ENCODE measurements at regions not wholly inside any gene's neighbourhood (a gene's known extent, or its start where the extent isn't known, plus 50 kb on each side); places are given as distances from the start of the nearest gene placed in this dataset.
A peak's percentile ranks its signal among the peaks of the same experiment; 100 is the strongest.
"Not testable (repeated sequence)": the region's sequence is repeated elsewhere in the genome, so short reads cannot be mapped to it uniquely, and the experiment has no call there.

- Mint-ChIP-seq H3K27ac (no peak overlapping the region), H3K27me3 (no peaks in the 10 kb centered on the region), H3K36me3 (no peaks in the 10 kb centered on the region), H3K4me3 (no peak overlapping the region), H3K9me3 (no peaks in the 10 kb centered on the region), H3K4me1 (no peaks in the 10 kb centered on the region)
- POLR2A ChIA-PET: no interaction called here
- DNase-seq (no peak), ATAC-seq (no peak)
These were observed 51.1 kb upstream of the JADE1 start for GRCh38 chr4:128758314-128758922.

- POLR2A ChIA-PET: no interaction called here
- DNase-seq (no peak), ATAC-seq (no peak)
- Mint-ChIP-seq H3K36me3 (no peaks in the 10 kb centered on the region), H3K27ac (no peak overlapping the region), H3K4me3 (no peak overlapping the region), H3K27me3 (no peaks in the 10 kb centered on the region), H3K4me1 (no peaks in the 10 kb centered on the region), H3K9me3 (no peaks in the 10 kb centered on the region)
These were observed 51.8 kb upstream of the JADE1 start for GRCh38 chr4:128757712-128758111.

- Mint-ChIP-seq H3K9me3 (no peaks in the 10 kb centered on the region), H3K27ac (no peak overlapping the region), H3K27me3 (no peaks in the 10 kb centered on the region), H3K4me1 (no peaks in the 10 kb centered on the region), H3K36me3 (no peaks in the 10 kb centered on the region), H3K4me3 (no peak overlapping the region)
- DNase-seq (no peak), ATAC-seq (no peak)
- POLR2A ChIA-PET: no interaction called here
These were observed 58.1 kb upstream of the JADE1 start for GRCh38 chr4:128751354-128751753.

GRCh38 chr4:128741748-128742147 lies 67.8 kb upstream of the JADE1 start:
- POLR2A ChIA-PET, DNase-seq, H3K27ac Mint-ChIP-seq, H3K9me3 Mint-ChIP-seq, H3K4me3 Mint-ChIP-seq, H3K27me3 Mint-ChIP-seq, H3K4me1 Mint-ChIP-seq, ATAC-seq, H3K36me3 Mint-ChIP-seq: not testable (repeated sequence)

- H3K27me3 Mint-ChIP-seq: no peaks in the 10 kb centered on the region
- ATAC-seq: no peak
- POLR2A ChIA-PET: no interaction called here
- peaks cover 0 to 2% (median 0%) of the 10 kb centered on the region in 4 donors for H3K4me1 Mint-ChIP-seq
- no peak for DNase-seq
- no peaks in the 10 kb centered on the region for H3K9me3 Mint-ChIP-seq
- H3K4me3 Mint-ChIP-seq: no peak overlapping the region
- peak overlapping the region in 3 of 10 donors; percentile 3 to 77 (median 50) for H3K27ac Mint-ChIP-seq
- H3K36me3 Mint-ChIP-seq: no peaks in the 10 kb centered on the region
These were observed 72.4 kb upstream of the JADE1 start for GRCh38 chr4:128737098-128737513.

- no peak overlapping the region for H3K27ac Mint-ChIP-seq
- no peaks in the 10 kb centered on the region for H3K27me3 Mint-ChIP-seq
- H3K4me1 Mint-ChIP-seq: peaks cover 0 to 2% (median 0%) of the 10 kb centered on the region in 4 donors
- ATAC-seq (no peak), DNase-seq (no peak)
- H3K9me3 Mint-ChIP-seq: no peaks in the 10 kb centered on the region
- H3K36me3 Mint-ChIP-seq: no peaks in the 10 kb centered on the region
- POLR2A ChIA-PET: no interaction called here
- H3K4me3 Mint-ChIP-seq: no peak overlapping the region
These were observed 73.8 kb upstream of the JADE1 start for GRCh38 chr4:128735714-128736113.

GRCh38 chr4:128728190-128728589 lies 81.3 kb upstream of the JADE1 start:
- POLR2A ChIA-PET: no interaction called here

GRCh38 chr4:128727658-128728057 lies 81.8 kb upstream of the JADE1 start:
- POLR2A ChIA-PET: no interaction called here
- no peak for DNase-seq
- Mint-ChIP-seq H3K27ac (no peak overlapping the region), H3K9me3 (no peaks in the 10 kb centered on the region), H3K27me3 (no peaks in the 10 kb centered on the region), H3K4me1 (no peaks in the 10 kb centered on the region), H3K4me3 (no peak overlapping the region), H3K36me3 (no peaks in the 10 kb centered on the region)
- no peak for ATAC-seq

More at GRCh38 chr4:128728190-128728589, 81.3 kb upstream of the JADE1 start:
- H3K27ac Mint-ChIP-seq: no peak overlapping the region
- no peaks in the 10 kb centered on the region for H3K9me3 Mint-ChIP-seq
- no peaks in the 10 kb centered on the region for H3K4me1 Mint-ChIP-seq
- H3K27me3 Mint-ChIP-seq: no peaks in the 10 kb centered on the region
- ATAC-seq (no peak), DNase-seq (no peak)
- no peak overlapping the region for H3K4me3 Mint-ChIP-seq
- no peaks in the 10 kb centered on the region for H3K36me3 Mint-ChIP-seq

- Mint-ChIP-seq H3K27ac (peak overlapping the region in 1 of 10 donors; percentile 14), H3K27me3 (no peaks in the 10 kb centered on the region), H3K4me3 (no peak overlapping the region), H3K4me1 (no peaks in the 10 kb centered on the region), H3K9me3 (no peaks in the 10 kb centered on the region), H3K36me3 (no peaks in the 10 kb centered on the region)
- ATAC-seq: no peak
- POLR2A ChIA-PET: no interaction called here
- no peak for DNase-seq
These were observed 84.0 kb upstream of the JADE1 start for GRCh38 chr4:128725405-128726055.

GRCh38 chr4:128722911-128723310 lies 86.6 kb upstream of the JADE1 start:
- Mint-ChIP-seq H3K9me3 (no peaks in the 10 kb centered on the region), H3K27ac (no peak overlapping the region), H3K27me3 (peaks cover 0 to 2% (median 0%) of the 10 kb centered on the region in 5 donors), H3K36me3 (no peaks in the 10 kb centered on the region), H3K4me1 (no peaks in the 10 kb centered on the region), H3K4me3 (no peak overlapping the region)
- no peak for DNase-seq
- ATAC-seq: no peak
- POLR2A ChIA-PET: no interaction called here

GRCh38 chr4:128721896-128722295 lies 87.6 kb upstream of the JADE1 start:
- Mint-ChIP-seq H3K27me3 (peaks cover 0 to 5% (median 0%) of the 10 kb centered on the region in 5 donors), H3K4me1 (no peaks in the 10 kb centered on the region), H3K4me3 (no peak overlapping the region), H3K36me3 (no peaks in the 10 kb centered on the region), H3K27ac (no peak overlapping the region), H3K9me3 (no peaks in the 10 kb centered on the region)
- POLR2A ChIA-PET: interaction anchor here (0.6 kb wide), 1 partner anchor 918 kb away, joined by 3 read pairs; no protein-coding TSS in a partner anchor
- DNase-seq (no peak), ATAC-seq (no peak)

GRCh38 chr4:128720270-128720669 lies 89.2 kb upstream of the JADE1 start:
- Mint-ChIP-seq H3K36me3 (no peaks in the 10 kb centered on the region), H3K4me3 (no peak overlapping the region), H3K27me3 (peaks cover 0 to 5% (median 0%) of the 10 kb centered on the region in 5 donors), H3K4me1 (no peaks in the 10 kb centered on the region), H3K9me3 (no peaks in the 10 kb centered on the region), H3K27ac (no peak overlapping the region)
- no peak for DNase-seq
- no peak for ATAC-seq
- POLR2A ChIA-PET: no interaction called here

GRCh38 chr4:128718768-128719167 lies 90.7 kb upstream of the JADE1 start:
- POLR2A ChIA-PET: no interaction called here
- Mint-ChIP-seq H3K36me3 (no peaks in the 10 kb centered on the region), H3K9me3 (no peaks in the 10 kb centered on the region), H3K27me3 (peaks cover 0 to 5% (median 0%) of the 10 kb centered on the region in 5 donors), H3K27ac (no peak overlapping the region), H3K4me3 (no peak overlapping the region), H3K4me1 (no peaks in the 10 kb centered on the region)
- DNase-seq (no peak), ATAC-seq (no peak)

GRCh38 chr4:128716338-128716737 lies 93.2 kb upstream of the JADE1 start:
- Mint-ChIP-seq H3K36me3 (no peaks in the 10 kb centered on the region), H3K4me1 (no peaks in the 10 kb centered on the region), H3K27me3 (peaks cover 0 to 5% (median 0%) of the 10 kb centered on the region in 5 donors), H3K9me3 (no peaks in the 10 kb centered on the region), H3K4me3 (no peak overlapping the region), H3K27ac (no peak overlapping the region)
- DNase-seq: no peak
- POLR2A ChIA-PET: no interaction called here
- no peak for ATAC-seq

All from naive thymus-derived CD8-positive, alpha-beta T cell (primary cell).